Liver (tissue), 8 donors: ENCODE measurements at regions not wholly inside any gene's neighbourhood (a gene's known extent, or its start where the extent isn't known, plus 50 kb on each side); places are given as distances from the start of the nearest gene placed in this dataset.

Source experiments
- DNase-seq: peaks from one replicate; pipeline ENCODE4 v3.0.0-alpha.2; 2017; ENCODE audit warnings: low spot score
- H3K27ac ChIP-seq, 2 donors: one replicate each; pipeline ENCODE4 v1.7.0; 2013; ENCODE audit warnings: inconsistent platforms in 2 of 2, low read length in 2 of 2, control low read depth in 1 of 2, low read depth in 1 of 2, mild to moderate bottlenecking in 1 of 2
- H3K27me3 ChIP-seq, 4 donors: one replicate each; pipeline versions ENCODE4 v1.6.1 to v1.7.0; 2013; ENCODE audit warnings: low read length in 3 of 4, inconsistent platforms in 1 of 4, mild to moderate bottlenecking in 1 of 4, moderate library complexity in 1 of 4; ENCODE audit not compliant: control insufficient read depth in 4 of 4, insufficient read depth in 4 of 4
- H3K36me3 ChIP-seq, 4 donors: one replicate each; pipeline versions ENCODE4 v1.6.1 to v1.7.0; 2013; ENCODE audit warnings: low read length in 3 of 4, mild to moderate bottlenecking in 3 of 4, low read depth in 1 of 4, moderate library complexity in 1 of 4; ENCODE audit not compliant: control insufficient read depth in 4 of 4, insufficient read depth in 3 of 4
- H3K4me1 ChIP-seq, 4 donors: one replicate each; pipeline versions ENCODE4 v1.6.1 to v1.7.0; 2013; ENCODE audit warnings: low read length in 3 of 4, mild to moderate bottlenecking in 3 of 4, moderate library complexity in 1 of 4; ENCODE audit not compliant: control insufficient read depth in 4 of 4, insufficient read depth in 4 of 4
- H3K4me3 ChIP-seq, 3 donors: one replicate each; pipeline versions ENCODE4 v1.6.1 to v1.7.0; 2013; ENCODE audit warnings: low read length in 3 of 3, control low read depth in 1 of 3, low read depth in 1 of 3, mild to moderate bottlenecking in 1 of 3
- H3K9ac ChIP-seq, 2 donors: one replicate each; pipeline ENCODE4 v1.7.0; 2013; ENCODE audit warnings: low read length in 2 of 2, mild to moderate bottlenecking in 2 of 2, moderate library complexity in 2 of 2, control low read depth in 1 of 2, low read depth in 1 of 2
- H3K9me3 ChIP-seq, 4 donors: one replicate each; pipeline versions ENCODE4 v1.6.1 to v1.7.0; 2013; ENCODE audit warnings: low read length in 3 of 4; ENCODE audit not compliant: control insufficient read depth in 4 of 4
- ATF3 ChIP-seq: IDR thresholded peaks from 2 replicates; pipeline ENCODE4 v1.6.1; 2016; ENCODE audit warnings: antibody characterized with exemption
- CTCF ChIP-seq: fragments of 150-350 bp; IDR thresholded peaks from 2 replicates; pipeline ENCODE4 v1.5.1; 2017; ENCODE audit warnings: improper control_type of control experiment, low read depth, low read length; ENCODE audit not compliant: missing input control
- EGR1 ChIP-seq, 2 donors: IDR thresholded peaks; 2 replicates each; pipeline ENCODE4 v1.6.1; 2016 to 2018; ENCODE audit warnings: antibody characterized with exemption in 2 of 2, low read depth in 2 of 2
- GABPA ChIP-seq, 2 donors: IDR thresholded peaks in 1 of 2; conservative IDR thresholded peaks in 1 of 2; 2 replicates each; pipeline ENCODE4 v1.6.1; 2016; ENCODE audit warnings: antibody characterized with exemption in 2 of 2, mild to moderate bottlenecking in 1 of 2, moderate library complexity in 1 of 2
- HNF4A ChIP-seq, 2 donors: conservative IDR thresholded peaks; 2 replicates each; pipeline ENCODE4 v1.6.1; 2016; ENCODE audit warnings: antibody characterized with exemption in 2 of 2, mild to moderate bottlenecking in 2 of 2
- JUND ChIP-seq, 2 donors: IDR thresholded peaks; 2 replicates each; pipeline ENCODE4 v1.6.1; 2016; ENCODE audit warnings: antibody characterized with exemption in 2 of 2
- MAX ChIP-seq: IDR thresholded peaks from 2 replicates; pipeline ENCODE4 v1.6.1; 2016; ENCODE audit warnings: antibody characterized with exemption
- NR2F2 ChIP-seq: IDR thresholded peaks from 2 replicates; pipeline ENCODE4 v1.6.1; 2016; ENCODE audit warnings: antibody characterized with exemption
- RAD21 ChIP-seq, 2 donors: IDR thresholded peaks; 2 replicates each; pipeline ENCODE4 v1.6.1; 2016; ENCODE audit warnings: antibody characterized with exemption in 2 of 2, mild to moderate bottlenecking in 2 of 2
- REST ChIP-seq: IDR thresholded peaks from 2 replicates; pipeline ENCODE4 v1.6.1; 2016; ENCODE audit warnings: antibody characterized with exemption, mild to moderate bottlenecking
- RXRA ChIP-seq, 2 donors: IDR thresholded peaks; 2 replicates each; pipeline ENCODE4 v1.6.1; 2017 to 2018; ENCODE audit warnings: antibody characterized with exemption in 2 of 2, mild to moderate bottlenecking in 1 of 2
- SP1 ChIP-seq: IDR thresholded peaks from 2 replicates; pipeline ENCODE4 v1.6.1; 2018; ENCODE audit warnings: antibody characterized with exemption, mild to moderate bottlenecking
- TAF1 ChIP-seq: conservative IDR thresholded peaks from 2 replicates; pipeline ENCODE4 v1.6.1; 2016; ENCODE audit warnings: antibody characterized with exemption, mild to moderate bottlenecking
- YY1 ChIP-seq: IDR thresholded peaks from 2 replicates; pipeline ENCODE4 v1.6.1; 2016; ENCODE audit warnings: antibody characterized with exemption, mild to moderate bottlenecking
- ZBTB33 ChIP-seq: IDR thresholded peaks from 2 replicates; pipeline ENCODE4 v1.6.1; 2016; ENCODE audit warnings: antibody characterized with exemption
- WGBS: extraction: QIAGEN DNeasy Blood & Tissue Kit; methylation state at CpG from one replicate; pipeline ENCODE4 v1.1.7; 2013; 5-methylcytosine and 5-hydroxymethylcytosine counted together
- donor health status: healthy.
- donor health status: healthy.
- donor health status: healthy.
- donor health status: healthy.
- donor health status: healthy.

- no peak overlapping the region for H3K27ac ChIP-seq
- no peak for DNase-seq
- no peak overlapping the region for H3K4me3 ChIP-seq
- no peaks in the 10 kb centered on the region for H3K9me3 ChIP-seq
- no peaks in the 10 kb centered on the region for H3K4me1 ChIP-seq
- WGBS, result 86% methylated on average over 9 of the region's 9 CpGs
- H3K27me3 ChIP-seq, result peaks cover 0 to 3% (median under 1%) of the 10 kb centered on the region in 4 donors
- H3K36me3 ChIP-seq, result no peaks in the 10 kb centered on the region
- H3K9ac ChIP-seq, result no peak overlapping the region
- TF ChIP-seq EGR1 (IDR thresholded peaks at IDR 0.05; ENCODE audit: low read depth in 2 of 2), result no peak
- no peak for TF ChIP-seq SP1
- TF ChIP-seq GABPA (IDR thresholded peaks at IDR 0.05 in 1 of 2, conservative IDR thresholded peaks at IDR 0.05 in 1 of 2), result no peak
- TF ChIP-seq ZBTB33, result no peak
- no peak for TF ChIP-seq RXRA (IDR thresholded peaks at IDR 0.05)
- TF ChIP-seq JUND (IDR thresholded peaks at IDR 0.05), result no peak
- TF ChIP-seq YY1, result no peak
These were observed 327.6 kb upstream of the SFSWAP start for GRCh38 chr12:131383291-131383690.

- H3K4me3 ChIP-seq, result no peak overlapping the region
- TF ChIP-seq REST (no peak), MAX (no peak), RXRA (IDR thresholded peaks at IDR 0.05) (no peak), NR2F2 (no peak), YY1 (no peak), GABPA (IDR thresholded peaks at IDR 0.05 in 1 of 2, conservative IDR thresholded peaks at IDR 0.05 in 1 of 2) (no peak)
- peaks cover 0 to 3% (median 0%) of the 10 kb centered on the region in 4 donors for H3K27me3 ChIP-seq
- WGBS, result 62% methylated on average over 21 of the region's 21 CpGs
- H3K9me3 ChIP-seq, result no peaks in the 10 kb centered on the region
- no peak for DNase-seq
- no peaks in the 10 kb centered on the region for H3K4me1 ChIP-seq
- H3K27ac ChIP-seq, result no peak overlapping the region
- no peaks in the 10 kb centered on the region for H3K36me3 ChIP-seq
- no peak overlapping the region for H3K9ac ChIP-seq
These were observed 326.9 kb upstream of the SFSWAP start for GRCh38 chr12:131383741-131384543.

- no peak overlapping the region for H3K9ac ChIP-seq
- H3K27me3 ChIP-seq, result peaks cover 0 to 3% (median 0%) of the 10 kb centered on the region in 4 donors
- no peak for DNase-seq
- no peak overlapping the region for H3K27ac ChIP-seq
- no peak overlapping the region for H3K4me3 ChIP-seq
- no peaks in the 10 kb centered on the region for H3K9me3 ChIP-seq
- no peaks in the 10 kb centered on the region for H3K36me3 ChIP-seq
- no peaks in the 10 kb centered on the region for H3K4me1 ChIP-seq
- 46% methylated on average over 8 of the region's 8 CpGs for WGBS
- no peak for TF ChIP-seq TAF1
- TF ChIP-seq ZBTB33, result no peak
- TF ChIP-seq CTCF, result no peak
- no peak for TF ChIP-seq RAD21 (IDR thresholded peaks at IDR 0.05)
- TF ChIP-seq ATF3, result no peak
- no peak for TF ChIP-seq GABPA (IDR thresholded peaks at IDR 0.05 in 1 of 2, conservative IDR thresholded peaks at IDR 0.05 in 1 of 2)
- no peak for TF ChIP-seq SP1
- TF ChIP-seq HNF4A (conservative IDR thresholded peaks at IDR 0.05), result no peak
These were observed 326.4 kb upstream of the SFSWAP start for GRCh38 chr12:131384544-131384855.
